Esophagus squamous epithelium (tissue), 5 donors: ENCODE measurements at regions not wholly inside any gene's neighbourhood (a gene's known extent, or its start where the extent isn't known, plus 50 kb on each side); places are given as distances from the start of the nearest gene placed in this dataset.

Experiments used
- DNase-seq: peaks from one replicate; lab custom pipeline; 2025; lab: John Stamatoyannopoulos, UW
- H3K27ac ChIP-seq, 4 donors: fragments of 200-600 bp; sonication (generic); one replicate each; pipeline ENCODE4 v1.5.1; 2016 to 2019; ENCODE audit warnings: mild to moderate bottlenecking in 1 of 4
- H3K27me3 ChIP-seq, 4 donors: fragments of 200-600 bp; sonication (generic); 1 replicate in 3 of 4; 2 replicates in 1 of 4; pipeline versions ENCODE4 v1.5.1 to v1.6.0; 2017 to 2021; ENCODE audit warnings: antibody characterized with exemption in 1 of 4
- H3K36me3 ChIP-seq, 3 donors: fragments of 200-600 bp; sonication (generic); one replicate each; pipeline ENCODE4 v1.5.1; 2016 to 2019
- H3K4me1 ChIP-seq, 3 donors: fragments of 200-600 bp; sonication (generic); one replicate each; pipeline ENCODE4 v1.5.1; 2017 to 2019
- H3K4me3 ChIP-seq, 4 donors: fragments of 200-600 bp; sonication (generic); 1 replicate in 3 of 4; 2 replicates in 1 of 4; pipeline ENCODE4 v1.5.1; 2016 to 2019; ENCODE audit warnings: mild to moderate bottlenecking in 2 of 4, moderate library complexity in 1 of 4
- H3K9me3 ChIP-seq, 3 donors: fragments of 200-600 bp; sonication (generic); one replicate each; pipeline ENCODE4 v1.5.1; 2016 to 2019
- POLR2A ChIP-seq, 4 donors: fragments of 450-650 bp; IDR thresholded peaks; one replicate each; pipeline ENCODE4 v1.6.1; 2017; ENCODE audit warnings: antibody characterized with exemption in 4 of 4, mild to moderate bottlenecking in 4 of 4, moderate library complexity in 3 of 4
- WGBS, 2 donors: methylation state at CpG; one replicate each; pipeline ENCODE4 v1.1.5; 2018; 5-methylcytosine and 5-hydroxymethylcytosine counted together
- intact Hi-C: fragments of 100-400 bp; cut with DNase I; formaldehyde crosslinking; loops from one replicate; pipeline ENCODE4 v1.15.0; 2022
- TF ChIP-seq, protein P1 (sequence below), 6 experiments: fragments of 450-650 bp in 4 of 6; fragments of 200-600 bp in 2 of 6; sonication (generic) in 2 of 6; IDR thresholded peaks; one replicate each; pipeline ENCODE4 v1.5.1; 2016 to 2019; ENCODE audit warnings: antibody characterized with exemption in 6 of 6, mild to moderate bottlenecking in 4 of 6, moderate library complexity in 4 of 6
- donor health status: DM: yes; HTN: yes; CAD: no.

DNA sequence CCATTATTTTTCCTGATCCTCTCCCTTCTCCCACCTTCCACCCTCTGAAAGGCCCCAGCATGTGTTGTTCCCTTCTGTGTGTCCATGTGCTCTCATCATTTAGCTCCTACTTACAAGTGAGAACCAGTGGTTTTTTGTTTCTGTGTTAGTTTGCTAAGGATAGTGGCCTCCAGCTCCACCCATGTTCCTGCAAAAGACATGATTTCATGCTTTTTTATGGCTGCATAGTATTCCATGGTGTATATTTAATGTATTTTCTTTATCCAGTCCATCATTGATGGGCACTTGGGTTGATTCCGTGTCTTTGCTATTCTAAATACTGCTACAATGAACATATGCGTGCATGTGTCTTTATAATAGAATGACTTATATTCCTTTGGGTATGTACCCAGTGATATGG lies 89.4 kb upstream of the C1orf174 start:
- TF ChIP-seq, protein P1, sequence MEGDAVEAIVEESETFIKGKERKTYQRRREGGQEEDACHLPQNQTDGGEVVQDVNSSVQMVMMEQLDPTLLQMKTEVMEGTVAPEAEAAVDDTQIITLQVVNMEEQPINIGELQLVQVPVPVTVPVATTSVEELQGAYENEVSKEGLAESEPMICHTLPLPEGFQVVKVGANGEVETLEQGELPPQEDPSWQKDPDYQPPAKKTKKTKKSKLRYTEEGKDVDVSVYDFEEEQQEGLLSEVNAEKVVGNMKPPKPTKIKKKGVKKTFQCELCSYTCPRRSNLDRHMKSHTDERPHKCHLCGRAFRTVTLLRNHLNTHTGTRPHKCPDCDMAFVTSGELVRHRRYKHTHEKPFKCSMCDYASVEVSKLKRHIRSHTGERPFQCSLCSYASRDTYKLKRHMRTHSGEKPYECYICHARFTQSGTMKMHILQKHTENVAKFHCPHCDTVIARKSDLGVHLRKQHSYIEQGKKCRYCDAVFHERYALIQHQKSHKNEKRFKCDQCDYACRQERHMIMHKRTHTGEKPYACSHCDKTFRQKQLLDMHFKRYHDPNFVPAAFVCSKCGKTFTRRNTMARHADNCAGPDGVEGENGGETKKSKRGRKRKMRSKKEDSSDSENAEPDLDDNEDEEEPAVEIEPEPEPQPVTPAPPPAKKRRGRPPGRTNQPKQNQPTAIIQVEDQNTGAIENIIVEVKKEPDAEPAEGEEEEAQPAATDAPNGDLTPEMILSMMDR (IDR thresholded peaks at IDR 0.05) = no peak
- no peak for TF ChIP-seq POLR2A (IDR thresholded peaks at IDR 0.05)
- DNase-seq = no peak
- Histone ChIP-seq H3K36me3 (no peaks in the 10 kb centered on the region), H3K4me3 (no peak overlapping the region), H3K27me3 (peaks cover 0 to 27% (median 0%) of the 10 kb centered on the region in 4 donors), H3K27ac (no peak overlapping the region), H3K4me1 (no peaks in the 10 kb centered on the region), H3K9me3 (no peaks in the 10 kb centered on the region)
- WGBS, 2 donors = 78 to 85% methylated on average over 2 of the region's 2 CpGs
- intact Hi-C loops = no loop called here

DNA sequence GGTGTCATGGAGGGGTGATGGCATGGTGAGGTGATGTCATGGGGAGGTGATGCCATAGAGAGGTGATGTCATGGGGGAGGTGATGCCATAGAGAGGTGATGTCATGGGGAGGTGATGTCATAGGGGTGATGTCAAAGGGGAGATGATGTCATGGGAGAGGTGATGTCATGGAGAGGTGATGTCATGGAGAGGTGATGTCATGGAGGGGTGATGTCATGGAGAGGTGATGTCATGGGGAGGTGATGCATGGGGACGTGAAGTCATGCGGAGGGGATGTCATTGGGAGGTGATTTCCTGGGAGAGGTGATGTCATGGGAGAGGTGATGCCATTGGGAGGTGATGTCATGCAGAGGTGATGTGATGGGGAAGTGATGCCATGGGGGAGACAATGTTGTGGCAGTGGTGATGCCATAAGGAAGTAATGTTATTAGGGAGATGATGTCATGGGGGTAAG lies 92.1 kb upstream of the C1orf174 start:
- DNase-seq = no peak
- intact Hi-C loops = no loop called here
- WGBS, 2 donors = 87 to 91% methylated on average over 2 of the region's 2 CpGs

DNA sequence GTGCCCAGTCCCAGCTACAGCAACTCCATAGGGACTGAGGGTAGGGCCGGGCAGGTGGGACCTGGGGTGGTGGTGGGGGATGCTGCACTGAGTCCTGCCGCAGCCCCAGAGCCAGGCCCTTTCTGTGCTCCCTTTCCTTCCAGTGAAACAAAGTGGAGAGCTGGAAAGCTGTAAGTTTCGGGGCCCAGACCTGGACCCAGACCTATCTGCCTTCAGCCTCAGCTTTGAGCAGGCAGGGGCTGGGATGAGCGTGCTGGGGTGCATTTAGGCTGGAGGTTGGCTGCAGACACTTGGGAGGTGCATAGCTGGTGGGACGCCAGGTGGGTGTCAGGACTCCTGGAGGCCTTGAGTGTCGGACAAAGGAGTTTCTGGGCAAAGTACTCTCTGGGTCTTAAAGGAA lies 92.7 kb upstream of the C1orf174 start:
- no peaks in the 10 kb centered on the region for H3K4me1 ChIP-seq
- H3K36me3 ChIP-seq = no peaks in the 10 kb centered on the region
- intact Hi-C loops = no loop called here
- DNase-seq = no peak
- WGBS, 2 donors = 82% methylated on average over 4 of the region's 6 CpGs; no CpG with 5 or more reads in 1 of the 2 donors
- peaks cover 0 to 50% (median 0%) of the 10 kb centered on the region in 4 donors for H3K27me3 ChIP-seq
- H3K4me3 ChIP-seq = no peak overlapping the region
- TF ChIP-seq POLR2A (IDR thresholded peaks at IDR 0.05) = no peak
- TF ChIP-seq, protein P1 (IDR thresholded peaks at IDR 0.05) = no peak
- H3K9me3 ChIP-seq = no peaks in the 10 kb centered on the region
- no peak overlapping the region for H3K27ac ChIP-seq

More for the DNA sequence above, 92.1 kb upstream of the C1orf174 start:
- Histone ChIP-seq H3K4me1 (no peaks in the 10 kb centered on the region), H3K36me3 (no peaks in the 10 kb centered on the region), H3K27ac (no peak overlapping the region), H3K27me3 (peaks cover 0 to 46% (median 0%) of the 10 kb centered on the region in 4 donors), H3K9me3 (no peaks in the 10 kb centered on the region), H3K4me3 (no peak overlapping the region)
- TF ChIP-seq, protein P1 (IDR thresholded peaks at IDR 0.05) = no peak
- no peak for TF ChIP-seq POLR2A (IDR thresholded peaks at IDR 0.05)

DNA sequence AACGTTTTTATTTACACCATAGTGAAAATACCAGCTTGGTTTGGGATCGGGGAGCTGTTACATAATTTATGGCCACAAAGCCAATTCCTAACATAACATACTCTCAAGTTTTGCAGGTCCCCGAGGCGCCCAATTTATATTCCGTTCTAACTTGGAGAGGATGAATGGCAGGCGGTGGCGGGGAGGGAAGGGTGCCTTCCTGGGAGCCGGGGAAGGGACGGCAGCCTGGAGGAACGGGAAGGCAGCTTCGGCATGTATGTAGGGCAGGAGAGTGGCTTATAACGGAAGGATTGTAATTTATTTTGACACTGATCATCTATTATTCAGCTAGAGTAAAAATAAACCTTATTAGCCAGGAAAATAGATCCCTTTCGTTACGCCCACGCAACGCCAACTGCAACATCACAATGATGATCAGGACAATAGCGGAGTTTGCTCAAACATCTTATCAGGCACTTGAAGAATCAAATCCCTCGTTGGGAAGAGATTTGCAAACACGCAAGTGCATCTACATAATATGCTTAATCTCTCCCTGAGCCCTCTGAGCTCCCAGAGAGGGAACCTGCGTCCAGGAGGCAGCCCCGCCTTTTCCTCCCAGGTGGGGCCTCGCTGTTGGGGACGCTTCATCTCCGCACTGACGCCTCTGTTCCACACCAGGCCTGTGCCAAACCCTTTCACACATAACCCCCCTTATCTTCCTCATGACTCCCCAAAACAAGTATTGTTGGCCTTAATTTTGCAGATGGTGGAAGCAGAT lies 93.7 kb upstream of the C1orf174 start:
- Histone ChIP-seq H3K4me1 (no peaks in the 10 kb centered on the region), H3K9me3 (no peaks in the 10 kb centered on the region), H3K4me3 (no peak overlapping the region), H3K36me3 (no peaks in the 10 kb centered on the region), H3K27me3 (peaks cover 0 to 58% (median 0%) of the 10 kb centered on the region in 4 donors), H3K27ac (no peak overlapping the region)
- WGBS, 2 donors = 43 to 62% methylated on average over 18 to 22 of the region's 25 CpGs
- DNase-seq = no peak
- TF ChIP-seq POLR2A (IDR thresholded peaks at IDR 0.05) = no peak
- TF ChIP-seq, protein P1 (IDR thresholded peaks at IDR 0.05) = no peak
- intact Hi-C loops = no loop called here

DNA sequence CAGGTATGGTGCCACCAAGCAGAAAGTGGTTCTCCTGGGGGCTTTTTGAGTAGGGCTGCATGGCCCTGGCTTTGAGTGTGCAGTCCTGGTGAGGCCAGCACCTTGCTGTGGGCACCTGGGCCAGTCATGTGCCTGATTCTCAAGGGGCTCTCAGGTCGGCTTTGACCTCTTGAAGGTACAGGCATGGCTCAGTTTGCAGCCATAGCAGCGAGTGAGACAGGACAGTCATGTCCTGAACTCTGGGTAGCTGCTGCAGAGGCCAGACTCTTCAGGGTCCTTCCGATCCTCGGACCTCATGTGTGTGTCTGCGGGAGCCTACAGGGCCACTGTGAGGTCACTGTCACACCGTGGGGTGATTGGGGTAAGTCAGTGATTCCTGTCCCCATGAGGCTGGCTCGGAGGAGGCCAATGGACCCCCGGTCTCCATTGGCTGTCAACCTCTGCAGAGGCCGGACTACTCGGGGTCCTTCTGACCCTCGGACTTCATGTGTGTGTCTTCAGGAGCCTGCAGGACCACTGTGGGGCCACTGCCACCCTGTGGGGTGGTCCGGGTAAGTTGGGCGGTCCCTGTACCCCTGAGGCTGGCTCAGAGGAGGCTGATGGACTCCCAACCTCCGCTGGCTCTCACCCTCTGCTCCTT lies 95.2 kb upstream of the C1orf174 start:
- Histone ChIP-seq H3K36me3 (no peaks in the 10 kb centered on the region), H3K9me3 (no peaks in the 10 kb centered on the region), H3K27me3 (peaks cover 0 to 70% (median 0%) of the 10 kb centered on the region in 4 donors), H3K4me3 (no peak overlapping the region), H3K4me1 (no peaks in the 10 kb centered on the region), H3K27ac (no peak overlapping the region)
- WGBS, 2 donors = 80% methylated on average over 1 of the region's 14 CpGs; no CpG with 5 or more reads in 1 of the 2 donors
- TF ChIP-seq, protein P1 (IDR thresholded peaks at IDR 0.05) = no peak
- TF ChIP-seq POLR2A (IDR thresholded peaks at IDR 0.05) = no peak
- intact Hi-C loops = no loop called here
- DNase-seq = no peak
